ENCODE measurements at regions not wholly inside any gene's neighbourhood (a gene's known extent, or its start where the extent isn't known, plus 50 kb on each side); places are given as distances from the start of the nearest gene placed in this dataset.

DNA sequence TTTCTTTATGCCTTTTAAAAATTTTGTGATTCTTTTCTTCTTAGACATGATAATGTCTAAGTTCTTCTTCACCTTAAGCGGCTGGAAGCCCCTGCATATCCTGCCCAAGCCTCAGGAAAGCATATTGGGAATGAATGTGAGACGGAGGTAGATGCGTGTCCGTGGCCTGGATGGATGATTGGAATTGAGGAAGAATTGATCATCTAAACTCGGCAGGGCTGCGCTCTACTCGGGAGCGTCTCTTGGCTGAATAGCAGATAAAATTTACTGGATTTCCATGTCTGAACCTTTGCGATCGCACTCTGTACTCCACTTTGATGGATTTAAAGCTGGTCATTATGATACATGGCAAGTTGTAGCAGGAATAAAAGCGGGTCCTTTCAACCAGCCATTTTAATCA lies 406.7 kb upstream of the ONECUT1 start:
- Histone ChIP-seq H3K79me2 (ENCODE audit: control insufficient read depth, insufficient read depth, low read length) (no peaks in the 10 kb centered on the region), H3K36me3 (ENCODE audit: control insufficient read depth, insufficient read depth, low read length) (no peaks in the 10 kb centered on the region), H3K4me1 (replicated peaks in 1 of 2; ENCODE audit: control insufficient read depth in 2 of 2, insufficient read depth in 2 of 2, low read length in 2 of 2) (no peaks in the 10 kb centered on the region), H3K9me3 (replicated peaks; ENCODE audit: control insufficient read depth, insufficient read depth, low read depth, low read length) (no peaks in the 10 kb centered on the region; the same call in 1 of the 2 replicates), H3K4me3 (no peak overlapping the region), H3K27me3 (ENCODE audit: control insufficient read depth in 2 of 2, insufficient read depth in 2 of 2, low read length in 2 of 2) (no peaks in the 10 kb centered on the region), H3K27ac (ENCODE audit: extremely low read depth, low read depth, low read length) (no peak overlapping the region), H3K4me2 (ENCODE audit: insufficient read depth, low read length) (no peak overlapping the region), H3K9ac (ENCODE audit: insufficient read depth in 1 of 2, low read depth in 2 of 2, low read length in 2 of 2) (no peak overlapping the region), H3K9me1 (ENCODE audit: control insufficient read depth, insufficient read depth, low read length) (no peaks in the 10 kb centered on the region), H4K20me1 (replicated peaks; ENCODE audit: control insufficient read depth, insufficient read depth, low read length) (no peaks in the 10 kb centered on the region), H2AFZ (ENCODE audit: low read depth, low read length) (no peak overlapping the region)
- intact Hi-C loops (cut with micrococcal nuclease): loop anchor here (2.0 kb wide), 1 partner anchor 416 kb away; no protein-coding TSS in a partner anchor
- no peak for TF ChIP-seq POLR2AphosphoS2 (IDR thresholded peaks at IDR 0.05; ENCODE audit: low read length)
- CTCF ChIA-PET (ENCODE audit: low intra/inter-chr PET ratio): interaction anchor here (1.4 kb wide), 1 partner anchor 416 kb away, joined by 4 read pairs; no protein-coding TSS in a partner anchor
- no peak for FAIRE-seq
- DNase-seq (ENCODE audit: extremely low read depth in 1 of 4, low spot score in 3 of 4): no peak
- POLR2A ChIA-PET: no interaction called here
- no peak for ATAC-seq
- WGBS (ENCODE audit: insufficient coverage, low coverage, missing lambda C conversion rate): 2% methylated on average over 11 of the region's 11 CpGs
- BruUV-seq (replicated peaks): no TSS peak
- in situ Hi-C loops (cut with MboI): loop anchor here (10.0 to 25.0 kb wide), 2 partner anchors 422 to 934 kb away; no protein-coding TSS in a partner anchor

DNA sequence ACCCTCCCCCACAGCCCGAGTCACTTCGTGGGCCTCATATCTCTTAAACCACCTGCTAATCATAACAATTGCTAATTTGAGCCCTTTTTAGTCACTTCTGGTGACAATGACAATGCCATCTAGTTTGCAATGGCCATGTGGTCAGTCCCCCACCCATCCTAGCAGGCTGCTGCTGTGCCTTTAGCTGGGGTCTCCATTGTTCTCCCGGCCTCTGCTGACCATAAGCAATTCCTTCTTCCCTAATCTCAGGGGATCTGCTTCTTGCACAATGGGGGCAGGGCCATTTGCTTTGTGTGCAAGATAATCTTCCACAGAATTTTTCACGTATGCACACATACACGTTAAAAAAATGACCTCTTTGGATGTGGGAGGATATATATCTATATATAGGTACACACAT lies 406.1 kb upstream of the ONECUT1 start:
- BruUV-seq (replicated peaks): no TSS peak
- no peaks in the 10 kb centered on the region; the same call in 1 of the 2 replicates for H3K9me3 ChIP-seq (replicated peaks; ENCODE audit: control insufficient read depth, insufficient read depth, low read depth, low read length)
- DNase-seq (ENCODE audit: extremely low read depth in 1 of 4, low spot score in 3 of 4) (no peak), FAIRE-seq (no peak), ATAC-seq (no peak)
- CTCF ChIA-PET (ENCODE audit: low intra/inter-chr PET ratio): no interaction called here
- no peaks in the 10 kb centered on the region for H3K36me3 ChIP-seq (ENCODE audit: control insufficient read depth, insufficient read depth, low read length)
- no peaks in the 10 kb centered on the region for H3K79me2 ChIP-seq (ENCODE audit: control insufficient read depth, insufficient read depth, low read length)
- no peak overlapping the region for H3K4me2 ChIP-seq (ENCODE audit: insufficient read depth, low read length)
- no peak overlapping the region for H3K4me3 ChIP-seq
- 2% methylated on average over 5 of the region's 5 CpGs for WGBS (ENCODE audit: insufficient coverage, low coverage, missing lambda C conversion rate)
- intact Hi-C loops (cut with micrococcal nuclease) (loop anchor here (2.0 kb wide), 1 partner anchor 415 kb away; no protein-coding TSS in a partner anchor), in situ Hi-C loops (cut with MboI) (loop anchor here (10.0 to 25.0 kb wide), 2 partner anchors 421 to 934 kb away; no protein-coding TSS in a partner anchor)
- no peaks in the 10 kb centered on the region for H3K4me1 ChIP-seq (replicated peaks in 1 of 2; ENCODE audit: control insufficient read depth in 2 of 2, insufficient read depth in 2 of 2, low read length in 2 of 2)
- H3K9ac ChIP-seq (ENCODE audit: insufficient read depth in 1 of 2, low read depth in 2 of 2, low read length in 2 of 2): no peak overlapping the region
- no peak overlapping the region for H2AFZ ChIP-seq (ENCODE audit: low read depth, low read length)
- no peaks in the 10 kb centered on the region for H4K20me1 ChIP-seq (replicated peaks; ENCODE audit: control insufficient read depth, insufficient read depth, low read length)
- no peak overlapping the region for H3K27ac ChIP-seq (ENCODE audit: extremely low read depth, low read depth, low read length)
- no peaks in the 10 kb centered on the region for H3K9me1 ChIP-seq (ENCODE audit: control insufficient read depth, insufficient read depth, low read length)
- no peaks in the 10 kb centered on the region for H3K27me3 ChIP-seq (ENCODE audit: control insufficient read depth in 2 of 2, insufficient read depth in 2 of 2, low read length in 2 of 2)
- POLR2A ChIA-PET: no interaction called here
- TF ChIP-seq MED1 (CRISPR knock-in tag; IDR thresholded peaks at IDR 0.05; ENCODE audit: borderline replicate concordance) (no peak), CHD2 (IDR thresholded peaks at IDR 0.05; ENCODE audit: low read depth, low read length) (no peak), ZNF780A (CRISPR knock-in tag; IDR thresholded peaks at IDR 0.05) (no peak), KLF6 (CRISPR knock-in tag; IDR thresholded peaks at IDR 0.05; ENCODE audit: borderline replicate concordance) (no peak), MECOM (CRISPR knock-in tag; IDR thresholded peaks at IDR 0.05) (no peak), HNRNPUL1 (IDR thresholded peaks at IDR 0.05; ENCODE audit: low read length) (no peak)
- TF ChIP-seq, protein P1, sequence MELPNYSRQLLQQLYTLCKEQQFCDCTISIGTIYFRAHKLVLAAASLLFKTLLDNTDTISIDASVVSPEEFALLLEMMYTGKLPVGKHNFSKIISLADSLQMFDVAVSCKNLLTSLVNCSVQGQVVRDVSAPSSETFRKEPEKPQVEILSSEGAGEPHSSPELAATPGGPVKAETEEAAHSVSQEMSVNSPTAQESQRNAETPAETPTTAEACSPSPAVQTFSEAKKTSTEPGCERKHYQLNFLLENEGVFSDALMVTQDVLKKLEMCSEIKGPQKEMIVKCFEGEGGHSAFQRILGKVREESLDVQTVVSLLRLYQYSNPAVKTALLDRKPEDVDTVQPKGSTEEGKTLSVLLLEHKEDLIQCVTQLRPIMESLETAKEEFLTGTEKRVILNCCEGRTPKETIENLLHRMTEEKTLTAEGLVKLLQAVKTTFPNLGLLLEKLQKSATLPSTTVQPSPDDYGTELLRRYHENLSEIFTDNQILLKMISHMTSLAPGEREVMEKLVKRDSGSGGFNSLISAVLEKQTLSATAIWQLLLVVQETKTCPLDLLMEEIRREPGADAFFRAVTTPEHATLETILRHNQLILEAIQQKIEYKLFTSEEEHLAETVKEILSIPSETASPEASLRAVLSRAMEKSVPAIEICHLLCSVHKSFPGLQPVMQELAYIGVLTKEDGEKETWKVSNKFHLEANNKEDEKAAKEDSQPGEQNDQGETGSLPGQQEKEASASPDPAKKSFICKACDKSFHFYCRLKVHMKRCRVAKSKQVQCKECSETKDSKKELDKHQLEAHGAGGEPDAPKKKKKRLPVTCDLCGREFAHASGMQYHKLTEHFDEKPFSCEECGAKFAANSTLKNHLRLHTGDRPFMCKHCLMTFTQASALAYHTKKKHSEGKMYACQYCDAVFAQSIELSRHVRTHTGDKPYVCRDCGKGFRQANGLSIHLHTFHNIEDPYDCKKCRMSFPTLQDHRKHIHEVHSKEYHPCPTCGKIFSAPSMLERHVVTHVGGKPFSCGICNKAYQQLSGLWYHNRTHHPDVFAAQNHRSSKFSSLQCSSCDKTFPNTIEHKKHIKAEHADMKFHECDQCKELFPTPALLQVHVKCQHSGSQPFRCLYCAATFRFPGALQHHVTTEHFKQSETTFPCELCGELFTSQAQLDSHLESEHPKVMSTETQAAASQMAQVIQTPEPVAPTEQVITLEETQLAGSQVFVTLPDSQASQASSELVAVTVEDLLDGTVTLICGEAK (IDR thresholded peaks at IDR 0.05): no peak
- TF ChIP-seq, protein P1 (CRISPR knock-in tag; IDR thresholded peaks at IDR 0.05): no peak
